ENCODE measurements at regions not wholly inside any gene's neighbourhood (a gene's known extent, or its start where the extent isn't known, plus 50 kb on each side); places are given as distances from the start of the nearest gene placed in this dataset.

GRCh38 chr6:111979633-111980032 is 74.3 kb upstream of the CCN6 start:
- no peak overlapping the region for H3K9ac ChIP-seq (ENCODE audit: insufficient read depth, low read length)
- no peaks in the 10 kb centered on the region for H3K36me3 ChIP-seq (ENCODE audit: control insufficient read depth, insufficient read depth, low read length)
- H4K20me1 ChIP-seq (ENCODE audit: control insufficient read depth, extremely low read depth, insufficient read depth, low read length): no peaks in the 10 kb centered on the region
- no peak overlapping the region for H3K27ac ChIP-seq (ENCODE audit: insufficient read depth, low read length)
- TF ChIP-seq EZH2 (IDR thresholded peaks at IDR 0.05; ENCODE audit: low read length, missing control alignments): no peak
- TF ChIP-seq CTCF (conservative IDR thresholded peaks at IDR 0.05 in 1 of 2, IDR thresholded peaks at IDR 0.05 in 1 of 2; ENCODE audit: low read depth in 1 of 2, low read length in 2 of 2): no peak
- no peaks in the 10 kb centered on the region for H3K79me2 ChIP-seq (ENCODE audit: control insufficient read depth, insufficient read depth, low read length)
- H3K4me3 ChIP-seq (replicated peaks in 1 of 4; ENCODE audit: control extremely low read depth in 1 of 4, insufficient read depth in 1 of 4, low read depth in 3 of 4, low read length in 4 of 4): no peak overlapping the region
- peaks cover 12% of the 10 kb centered on the region for H3K4me1 ChIP-seq (ENCODE audit: control insufficient read depth, extremely low read depth, insufficient read depth, low read length)
- H2AFZ ChIP-seq (ENCODE audit: low read length): no peak overlapping the region
- no peak for DNase-seq (ENCODE audit: low read depth in 2 of 2)
- no peak overlapping the region for H3K4me2 ChIP-seq (ENCODE audit: extremely low read depth, insufficient read depth, low read length)
- H3K9me3 ChIP-seq (ENCODE audit: control insufficient read depth, insufficient read depth, low read depth, low read length): no peaks in the 10 kb centered on the region
- H3K27me3 ChIP-seq (ENCODE audit: control insufficient read depth, insufficient read depth, low read length): no peaks in the 10 kb centered on the region

GRCh38 chr6:111980143-111980542 is 73.8 kb upstream of the CCN6 start:
- H3K4me3 ChIP-seq (replicated peaks in 1 of 4; ENCODE audit: control extremely low read depth in 1 of 4, insufficient read depth in 1 of 4, low read depth in 3 of 4, low read length in 4 of 4): no peak overlapping the region
- H3K4me2 ChIP-seq (ENCODE audit: extremely low read depth, insufficient read depth, low read length): no peak overlapping the region
- peaks cover 16% of the 10 kb centered on the region for H3K4me1 ChIP-seq (ENCODE audit: control insufficient read depth, extremely low read depth, insufficient read depth, low read length)
- H4K20me1 ChIP-seq (ENCODE audit: control insufficient read depth, extremely low read depth, insufficient read depth, low read length): no peaks in the 10 kb centered on the region
- DNase-seq (ENCODE audit: low read depth in 2 of 2): peak; percentile 72 to 91
- H3K9me3 ChIP-seq (ENCODE audit: control insufficient read depth, insufficient read depth, low read depth, low read length): no peaks in the 10 kb centered on the region
- no peak overlapping the region for H3K27ac ChIP-seq (ENCODE audit: insufficient read depth, low read length)
- no peak for TF ChIP-seq CTCF (conservative IDR thresholded peaks at IDR 0.05 in 1 of 2, IDR thresholded peaks at IDR 0.05 in 1 of 2; ENCODE audit: low read depth in 1 of 2, low read length in 2 of 2)
- TF ChIP-seq EZH2 (IDR thresholded peaks at IDR 0.05; ENCODE audit: low read length, missing control alignments): no peak
- H3K9ac ChIP-seq (ENCODE audit: insufficient read depth, low read length): no peak overlapping the region
- H3K27me3 ChIP-seq (ENCODE audit: control insufficient read depth, insufficient read depth, low read length): no peaks in the 10 kb centered on the region
- no peak overlapping the region for H2AFZ ChIP-seq (ENCODE audit: low read length)
- H3K79me2 ChIP-seq (ENCODE audit: control insufficient read depth, insufficient read depth, low read length): no peaks in the 10 kb centered on the region
- no peaks in the 10 kb centered on the region for H3K36me3 ChIP-seq (ENCODE audit: control insufficient read depth, insufficient read depth, low read length)

- Histone ChIP-seq H3K9me3 (ENCODE audit: control insufficient read depth, insufficient read depth, low read depth, low read length) (no peaks in the 10 kb centered on the region), H3K79me2 (ENCODE audit: control insufficient read depth, insufficient read depth, low read length) (no peaks in the 10 kb centered on the region), H3K4me2 (ENCODE audit: extremely low read depth, insufficient read depth, low read length) (no peak overlapping the region), H3K27ac (ENCODE audit: insufficient read depth, low read length) (peak overlapping the region; percentile 0), H3K9ac (ENCODE audit: insufficient read depth, low read length) (no peak overlapping the region), H3K4me1 (ENCODE audit: control insufficient read depth, extremely low read depth, insufficient read depth, low read length) (peaks cover 19% of the 10 kb centered on the region), H4K20me1 (ENCODE audit: control insufficient read depth, extremely low read depth, insufficient read depth, low read length) (no peaks in the 10 kb centered on the region), H3K36me3 (ENCODE audit: control insufficient read depth, insufficient read depth, low read length) (no peaks in the 10 kb centered on the region), H3K4me3 (replicated peaks in 1 of 4; ENCODE audit: control extremely low read depth in 1 of 4, insufficient read depth in 1 of 4, low read depth in 3 of 4, low read length in 4 of 4) (no peak overlapping the region), H3K27me3 (ENCODE audit: control insufficient read depth, insufficient read depth, low read length) (no peaks in the 10 kb centered on the region), H2AFZ (ENCODE audit: low read length) (no peak overlapping the region)
- TF ChIP-seq EZH2 (IDR thresholded peaks at IDR 0.05; ENCODE audit: low read length, missing control alignments): no peak
- no peak for TF ChIP-seq CTCF (conservative IDR thresholded peaks at IDR 0.05 in 1 of 2, IDR thresholded peaks at IDR 0.05 in 1 of 2; ENCODE audit: low read depth in 1 of 2, low read length in 2 of 2)
- peak in 1 of 2 donors; percentile 29 for DNase-seq (ENCODE audit: low read depth in 2 of 2)
These were observed 72.7 kb upstream of the CCN6 start for GRCh38 chr6:111980971-111981840.

Measured in fibroblast of lung (primary cell).